ENCODE measurements at regions not wholly inside any gene's neighbourhood (a gene's known extent, or its start where the extent isn't known, plus 50 kb on each side); places are given as distances from the start of the nearest gene placed in this dataset.

DNA sequence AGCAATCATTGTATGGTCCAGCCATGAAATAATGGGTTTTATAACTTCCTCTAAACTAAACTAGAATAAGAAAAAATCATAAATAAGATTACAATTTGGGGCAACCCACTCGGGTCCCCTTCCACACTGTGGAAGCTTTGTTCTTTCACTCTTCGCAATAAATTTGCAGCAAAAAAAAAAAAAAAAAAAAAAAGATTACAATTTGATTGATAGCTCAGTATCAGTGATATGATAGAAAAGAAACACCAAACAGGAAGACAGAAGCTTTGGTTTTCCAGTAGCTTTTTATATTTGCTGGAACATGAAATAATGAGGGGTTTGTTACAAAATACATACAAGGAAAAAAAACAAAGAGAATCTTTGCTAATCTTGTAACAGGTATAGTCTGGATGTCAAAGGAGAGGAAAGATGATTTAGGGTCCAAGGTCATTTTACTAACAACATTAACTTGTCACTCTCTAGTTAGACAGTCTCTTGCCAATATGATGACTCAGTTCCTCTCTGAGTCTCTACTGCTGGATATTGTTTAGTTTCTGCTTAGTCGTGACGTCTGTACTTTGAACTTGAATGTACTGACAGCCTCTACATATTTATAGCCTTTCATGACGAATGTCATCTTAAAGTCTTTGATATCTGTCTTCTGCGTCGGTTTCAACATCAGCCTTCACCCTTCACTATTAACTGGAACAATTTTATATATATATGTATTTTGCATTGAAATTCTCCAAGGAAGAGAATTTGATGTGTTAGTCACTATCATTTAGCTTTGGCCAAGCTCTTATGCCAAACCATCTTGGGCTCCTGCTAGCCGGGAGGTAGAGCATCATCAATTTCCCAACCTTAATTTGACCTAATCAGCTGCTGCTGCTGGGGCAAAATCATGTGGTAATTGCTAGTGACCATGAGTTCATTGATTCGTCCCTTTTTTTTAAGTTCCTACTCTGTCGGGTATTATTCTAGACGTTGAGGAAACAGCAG is 213.1 kb upstream of the STXBP5 start (continued):
- no peak for TF ChIP-seq ATF6 (CRISPR knock-in tag; conservative IDR thresholded peaks at IDR 0.05)
- no peak for TF ChIP-seq ZNF512B (CRISPR knock-in tag; IDR thresholded peaks at IDR 0.05; ENCODE audit: borderline replicate concordance)
- TF ChIP-seq, protein P1, sequence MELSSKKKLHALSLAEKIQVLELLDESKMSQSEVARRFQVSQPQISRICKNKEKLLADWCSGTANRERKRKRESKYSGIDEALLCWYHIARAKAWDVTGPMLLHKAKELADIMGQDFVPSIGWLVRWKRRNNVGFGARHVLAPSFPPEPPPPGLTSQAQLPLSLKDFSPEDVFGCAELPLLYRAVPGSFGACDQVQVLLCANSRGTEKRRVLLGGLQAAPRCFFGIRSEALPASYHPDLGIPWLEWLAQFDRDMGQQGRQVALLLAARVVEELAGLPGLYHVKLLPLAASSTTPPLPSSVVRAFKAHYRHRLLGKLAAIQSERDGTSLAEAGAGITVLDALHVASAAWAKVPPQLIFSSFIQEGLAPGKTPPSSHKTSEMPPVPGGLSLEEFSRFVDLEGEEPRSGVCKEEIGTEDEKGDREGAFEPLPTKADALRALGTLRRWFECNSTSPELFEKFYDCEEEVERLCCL (CRISPR knock-in tag; IDR thresholded peaks at IDR 0.05; ENCODE audit: borderline replicate concordance), result no peak
- TF ChIP-seq MED1 (CRISPR knock-in tag; IDR thresholded peaks at IDR 0.05), result peak; percentile 84
- TF ChIP-seq, protein P2, sequence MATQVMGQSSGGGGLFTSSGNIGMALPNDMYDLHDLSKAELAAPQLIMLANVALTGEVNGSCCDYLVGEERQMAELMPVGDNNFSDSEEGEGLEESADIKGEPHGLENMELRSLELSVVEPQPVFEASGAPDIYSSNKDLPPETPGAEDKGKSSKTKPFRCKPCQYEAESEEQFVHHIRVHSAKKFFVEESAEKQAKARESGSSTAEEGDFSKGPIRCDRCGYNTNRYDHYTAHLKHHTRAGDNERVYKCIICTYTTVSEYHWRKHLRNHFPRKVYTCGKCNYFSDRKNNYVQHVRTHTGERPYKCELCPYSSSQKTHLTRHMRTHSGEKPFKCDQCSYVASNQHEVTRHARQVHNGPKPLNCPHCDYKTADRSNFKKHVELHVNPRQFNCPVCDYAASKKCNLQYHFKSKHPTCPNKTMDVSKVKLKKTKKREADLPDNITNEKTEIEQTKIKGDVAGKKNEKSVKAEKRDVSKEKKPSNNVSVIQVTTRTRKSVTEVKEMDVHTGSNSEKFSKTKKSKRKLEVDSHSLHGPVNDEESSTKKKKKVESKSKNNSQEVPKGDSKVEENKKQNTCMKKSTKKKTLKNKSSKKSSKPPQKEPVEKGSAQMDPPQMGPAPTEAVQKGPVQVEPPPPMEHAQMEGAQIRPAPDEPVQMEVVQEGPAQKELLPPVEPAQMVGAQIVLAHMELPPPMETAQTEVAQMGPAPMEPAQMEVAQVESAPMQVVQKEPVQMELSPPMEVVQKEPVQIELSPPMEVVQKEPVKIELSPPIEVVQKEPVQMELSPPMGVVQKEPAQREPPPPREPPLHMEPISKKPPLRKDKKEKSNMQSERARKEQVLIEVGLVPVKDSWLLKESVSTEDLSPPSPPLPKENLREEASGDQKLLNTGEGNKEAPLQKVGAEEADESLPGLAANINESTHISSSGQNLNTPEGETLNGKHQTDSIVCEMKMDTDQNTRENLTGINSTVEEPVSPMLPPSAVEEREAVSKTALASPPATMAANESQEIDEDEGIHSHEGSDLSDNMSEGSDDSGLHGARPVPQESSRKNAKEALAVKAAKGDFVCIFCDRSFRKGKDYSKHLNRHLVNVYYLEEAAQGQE (IDR thresholded peaks at IDR 0.05; ENCODE audit: borderline replicate concordance in 1 of 2, low read depth in 1 of 2, low read length in 2 of 2), result no peak
- TF ChIP-seq ZMYM2 (CRISPR knock-in tag; IDR thresholded peaks at IDR 0.05), result no peak
- TF ChIP-seq HOXA9 (CRISPR knock-in tag; IDR thresholded peaks at IDR 0.05; ENCODE audit: borderline replicate concordance), result no peak
- TF ChIP-seq, protein P3, sequence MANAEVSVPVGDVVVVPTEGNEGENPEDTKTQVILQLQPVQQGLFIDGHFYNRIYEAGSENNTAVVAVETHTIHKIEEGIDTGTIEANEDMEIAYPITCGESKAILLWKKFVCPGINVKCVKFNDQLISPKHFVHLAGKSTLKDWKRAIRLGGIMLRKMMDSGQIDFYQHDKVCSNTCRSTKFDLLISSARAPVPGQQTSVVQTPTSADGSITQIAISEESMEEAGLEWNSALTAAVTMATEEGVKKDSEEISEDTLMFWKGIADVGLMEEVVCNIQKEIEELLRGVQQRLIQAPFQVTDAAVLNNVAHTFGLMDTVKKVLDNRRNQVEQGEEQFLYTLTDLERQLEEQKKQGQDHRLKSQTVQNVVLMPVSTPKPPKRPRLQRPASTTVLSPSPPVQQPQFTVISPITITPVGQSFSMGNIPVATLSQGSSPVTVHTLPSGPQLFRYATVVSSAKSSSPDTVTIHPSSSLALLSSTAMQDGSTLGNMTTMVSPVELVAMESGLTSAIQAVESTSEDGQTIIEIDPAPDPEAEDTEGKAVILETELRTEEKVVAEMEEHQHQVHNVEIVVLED (CRISPR knock-in tag; IDR thresholded peaks at IDR 0.05; ENCODE audit: borderline replicate concordance), result no peak
- no peak for TF ChIP-seq PRMT3 (CRISPR knock-in tag; IDR thresholded peaks at IDR 0.05; ENCODE audit: borderline replicate concordance, low read depth)
- TF ChIP-seq ZNF7 (CRISPR knock-in tag; IDR thresholded peaks at IDR 0.05), result no peak
- no peak for TF ChIP-seq NRL (CRISPR knock-in tag; IDR thresholded peaks at IDR 0.05; ENCODE audit: borderline replicate concordance)
- no peak for TF ChIP-seq SRSF4 (IDR thresholded peaks at IDR 0.05; ENCODE audit: low read depth, low read length, poor library complexity, severe bottlenecking)
- TF ChIP-seq HOXA7 (CRISPR knock-in tag; IDR thresholded peaks at IDR 0.05), result no peak
